ENCODE measurements at regions not wholly inside any gene's neighbourhood (a gene's known extent, or its start where the extent isn't known, plus 50 kb on each side); places are given as distances from the start of the nearest gene placed in this dataset.

GRCh38 chr13:106852436-106852835, 284.5 kb upstream of the ARGLU1 start:
- ChIA-PET POLR2A (no interaction called here), CTCF (ENCODE audit: low intra/inter-chr PET ratio) (no interaction called here)
- H3K9ac ChIP-seq (ENCODE audit: insufficient read depth in 1 of 2, low read depth in 2 of 2, low read length in 2 of 2), result no peak overlapping the region
- DNase-seq (ENCODE audit: extremely low read depth in 1 of 4, low spot score in 3 of 4) (no peak), ATAC-seq (no peak), FAIRE-seq (no peak)
- intact Hi-C loops (cut with micrococcal nuclease), result no loop called here
- H4K20me1 ChIP-seq (replicated peaks; ENCODE audit: control insufficient read depth, insufficient read depth, low read length), result no peaks in the 10 kb centered on the region
- TF ChIP-seq SMARCE1 (IDR thresholded peaks at IDR 0.05) (no peak), ZNF347 (CRISPR knock-in tag; IDR thresholded peaks at IDR 0.05; ENCODE audit: low read depth) (no peak)
- TF ChIP-seq, protein P1, sequence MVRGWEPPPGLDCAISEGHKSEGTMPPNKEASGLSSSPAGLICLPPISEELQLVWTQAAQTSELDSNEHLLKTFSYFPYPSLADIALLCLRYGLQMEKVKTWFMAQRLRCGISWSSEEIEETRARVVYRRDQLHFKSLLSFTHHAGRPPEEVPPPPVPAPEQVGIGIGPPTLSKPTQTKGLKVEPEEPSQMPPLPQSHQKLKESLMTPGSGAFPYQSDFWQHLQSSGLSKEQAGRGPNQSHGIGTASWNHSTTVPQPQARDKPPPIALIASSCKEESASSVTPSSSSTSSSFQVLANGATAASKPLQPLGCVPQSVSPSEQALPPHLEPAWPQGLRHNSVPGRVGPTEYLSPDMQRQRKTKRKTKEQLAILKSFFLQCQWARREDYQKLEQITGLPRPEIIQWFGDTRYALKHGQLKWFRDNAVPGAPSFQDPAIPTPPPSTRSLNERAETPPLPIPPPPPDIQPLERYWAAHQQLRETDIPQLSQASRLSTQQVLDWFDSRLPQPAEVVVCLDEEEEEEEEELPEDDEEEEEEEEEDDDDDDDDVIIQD (CRISPR knock-in tag; IDR thresholded peaks at IDR 0.05), result no peak
- TF ChIP-seq, protein P2, sequence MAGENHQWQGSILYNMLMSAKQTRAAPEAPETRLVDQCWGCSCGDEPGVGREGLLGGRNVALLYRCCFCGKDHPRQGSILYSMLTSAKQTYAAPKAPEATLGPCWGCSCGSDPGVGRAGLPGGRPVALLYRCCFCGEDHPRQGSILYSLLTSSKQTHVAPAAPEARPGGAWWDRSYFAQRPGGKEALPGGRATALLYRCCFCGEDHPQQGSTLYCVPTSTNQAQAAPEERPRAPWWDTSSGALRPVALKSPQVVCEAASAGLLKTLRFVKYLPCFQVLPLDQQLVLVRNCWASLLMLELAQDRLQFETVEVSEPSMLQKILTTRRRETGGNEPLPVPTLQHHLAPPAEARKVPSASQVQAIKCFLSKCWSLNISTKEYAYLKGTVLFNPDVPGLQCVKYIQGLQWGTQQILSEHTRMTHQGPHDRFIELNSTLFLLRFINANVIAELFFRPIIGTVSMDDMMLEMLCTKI (IDR thresholded peaks at IDR 0.05; ENCODE audit: partially characterized antibody), result no peak
- no peak overlapping the region for H3K4me2 ChIP-seq (ENCODE audit: insufficient read depth, low read length)
- in situ Hi-C loops (cut with MboI), result no loop called here
- H3K4me1 ChIP-seq (replicated peaks in 1 of 2; ENCODE audit: control insufficient read depth in 2 of 2, insufficient read depth in 2 of 2, low read length in 2 of 2), result no peaks in the 10 kb centered on the region
- H3K27ac ChIP-seq (ENCODE audit: extremely low read depth, low read depth, low read length), result no peak overlapping the region
- 0% methylated on average over 8 of the region's 8 CpGs for WGBS (ENCODE audit: insufficient coverage, low coverage, missing lambda C conversion rate)
- H3K9me1 ChIP-seq (ENCODE audit: control insufficient read depth, insufficient read depth, low read length), result no peaks in the 10 kb centered on the region
- no peaks in the 10 kb centered on the region for H3K27me3 ChIP-seq (ENCODE audit: control insufficient read depth in 2 of 2, insufficient read depth in 2 of 2, low read length in 2 of 2)
- BruUV-seq (replicated peaks), result no TSS peak
- no peak overlapping the region for H2AFZ ChIP-seq (ENCODE audit: low read depth, low read length)
- H3K79me2 ChIP-seq (ENCODE audit: control insufficient read depth, insufficient read depth, low read length), result no peaks in the 10 kb centered on the region
- H3K36me3 ChIP-seq (ENCODE audit: control insufficient read depth, insufficient read depth, low read length), result no peaks in the 10 kb centered on the region
- H3K4me3 ChIP-seq, result no peak overlapping the region
- no peaks in the 10 kb centered on the region for H3K9me3 ChIP-seq (replicated peaks; ENCODE audit: control insufficient read depth, insufficient read depth, low read depth, low read length)

Data from K562 (cell line).